ENCODE measurements at regions not wholly inside any gene's neighbourhood (a gene's known extent, or its start where the extent isn't known, plus 50 kb on each side); places are given as distances from the start of the nearest gene placed in this dataset.

DNA sequence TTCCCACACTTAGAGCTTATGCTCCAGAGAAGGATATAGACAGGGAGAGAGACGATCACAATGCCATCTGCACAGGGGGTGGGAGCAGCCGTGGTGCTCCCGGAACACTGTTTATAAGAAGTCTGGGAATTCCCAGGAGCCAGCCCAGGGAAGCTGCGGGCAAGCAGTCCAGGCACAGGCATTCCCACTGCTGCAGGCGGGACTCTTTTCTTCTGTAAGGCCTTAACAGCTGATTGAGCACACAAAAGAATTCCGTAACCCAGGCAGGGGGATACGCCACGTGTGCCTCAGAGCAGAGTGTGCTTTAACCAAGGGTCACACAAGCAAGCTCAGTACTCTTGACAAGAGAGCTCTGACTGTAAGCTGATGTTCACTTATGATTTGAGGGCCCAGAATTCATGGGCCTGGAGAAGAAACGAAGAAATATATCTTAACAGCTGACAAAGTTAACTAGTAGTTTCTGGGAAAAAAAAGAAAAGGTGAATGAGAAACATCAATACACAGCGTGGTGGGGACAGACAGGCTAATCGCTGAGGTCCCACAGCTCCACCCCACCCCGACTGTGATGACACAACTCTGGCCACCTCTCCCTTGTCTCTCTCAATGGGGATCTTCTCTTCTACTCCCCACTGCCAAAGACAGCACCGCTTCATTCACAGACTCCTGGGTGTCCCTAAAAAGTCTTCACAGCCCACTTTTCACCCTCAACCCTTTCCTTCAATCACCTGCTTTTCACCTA, 85.9 kb upstream of the SIMC1 start:
- Histone ChIP-seq H4K20me1 (ENCODE audit: insufficient read depth, low read length) (no peaks in the 10 kb centered on the region), H3K4me1 (ENCODE audit: low read length) (no peaks in the 10 kb centered on the region), H3K79me2 (ENCODE audit: low read length) (no peaks in the 10 kb centered on the region), H3K4me2 (ENCODE audit: low read length) (no peak overlapping the region), H3K36me3 (replicated peaks; ENCODE audit: low read depth, low read length) (no peaks in the 10 kb centered on the region), H3K9me3 (ENCODE audit: insufficient read depth, low read length) (no peaks in the 10 kb centered on the region), H2AFZ (ENCODE audit: low read depth, low read length) (no peak overlapping the region), H3K4me3 (ENCODE audit: low read length) (no peak overlapping the region), H3K27me3 (ENCODE audit: low read depth, low read length) (peaks cover 54% of the 10 kb centered on the region), H3K27ac (ENCODE audit: low read length) (no peak overlapping the region), H3K9ac (ENCODE audit: low read length) (no peak overlapping the region)
- TF ChIP-seq, protein P1, sequence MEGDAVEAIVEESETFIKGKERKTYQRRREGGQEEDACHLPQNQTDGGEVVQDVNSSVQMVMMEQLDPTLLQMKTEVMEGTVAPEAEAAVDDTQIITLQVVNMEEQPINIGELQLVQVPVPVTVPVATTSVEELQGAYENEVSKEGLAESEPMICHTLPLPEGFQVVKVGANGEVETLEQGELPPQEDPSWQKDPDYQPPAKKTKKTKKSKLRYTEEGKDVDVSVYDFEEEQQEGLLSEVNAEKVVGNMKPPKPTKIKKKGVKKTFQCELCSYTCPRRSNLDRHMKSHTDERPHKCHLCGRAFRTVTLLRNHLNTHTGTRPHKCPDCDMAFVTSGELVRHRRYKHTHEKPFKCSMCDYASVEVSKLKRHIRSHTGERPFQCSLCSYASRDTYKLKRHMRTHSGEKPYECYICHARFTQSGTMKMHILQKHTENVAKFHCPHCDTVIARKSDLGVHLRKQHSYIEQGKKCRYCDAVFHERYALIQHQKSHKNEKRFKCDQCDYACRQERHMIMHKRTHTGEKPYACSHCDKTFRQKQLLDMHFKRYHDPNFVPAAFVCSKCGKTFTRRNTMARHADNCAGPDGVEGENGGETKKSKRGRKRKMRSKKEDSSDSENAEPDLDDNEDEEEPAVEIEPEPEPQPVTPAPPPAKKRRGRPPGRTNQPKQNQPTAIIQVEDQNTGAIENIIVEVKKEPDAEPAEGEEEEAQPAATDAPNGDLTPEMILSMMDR (IDR thresholded peaks at IDR 0.05; ENCODE audit: low read depth, low read length) = no peak
- TF ChIP-seq EZH2phosphoT487 (IDR thresholded peaks at IDR 0.05; ENCODE audit: low read depth) = no peak

DNA sequence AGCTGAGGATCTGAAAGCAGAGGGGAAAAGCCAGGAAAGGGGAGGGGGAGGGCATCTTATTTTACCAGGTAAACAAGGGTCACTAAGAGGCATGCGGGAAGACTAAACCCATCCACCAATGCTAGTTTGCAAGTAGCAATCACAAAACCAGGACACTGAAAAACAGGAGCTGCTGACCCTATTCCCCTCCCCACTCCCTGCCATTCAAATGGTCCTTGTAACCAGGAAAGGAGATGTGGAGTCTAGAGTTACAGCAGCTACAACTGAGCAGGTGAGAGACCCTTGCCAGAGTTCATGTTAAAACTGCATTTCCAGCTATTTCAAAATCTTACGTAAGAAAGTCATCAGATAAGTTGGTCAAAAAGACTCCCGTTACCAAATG, 85.3 kb upstream of the SIMC1 start:
- Histone ChIP-seq H3K9me3 (ENCODE audit: insufficient read depth, low read length) (no peaks in the 10 kb centered on the region), H3K4me3 (ENCODE audit: low read length) (no peak overlapping the region), H3K36me3 (replicated peaks; ENCODE audit: low read depth, low read length) (no peaks in the 10 kb centered on the region), H3K9ac (ENCODE audit: low read length) (no peak overlapping the region), H3K27me3 (ENCODE audit: low read depth, low read length) (peaks cover 55% of the 10 kb centered on the region), H3K27ac (ENCODE audit: low read length) (no peak overlapping the region), H3K4me2 (ENCODE audit: low read length) (no peak overlapping the region), H3K79me2 (ENCODE audit: low read length) (no peaks in the 10 kb centered on the region), H3K4me1 (ENCODE audit: low read length) (no peaks in the 10 kb centered on the region), H4K20me1 (ENCODE audit: insufficient read depth, low read length) (no peaks in the 10 kb centered on the region), H2AFZ (ENCODE audit: low read depth, low read length) (no peak overlapping the region)
- TF ChIP-seq, protein P1 (IDR thresholded peaks at IDR 0.05; ENCODE audit: low read depth, low read length) = no peak
- no peak for TF ChIP-seq EZH2phosphoT487 (IDR thresholded peaks at IDR 0.05; ENCODE audit: low read depth)

DNA sequence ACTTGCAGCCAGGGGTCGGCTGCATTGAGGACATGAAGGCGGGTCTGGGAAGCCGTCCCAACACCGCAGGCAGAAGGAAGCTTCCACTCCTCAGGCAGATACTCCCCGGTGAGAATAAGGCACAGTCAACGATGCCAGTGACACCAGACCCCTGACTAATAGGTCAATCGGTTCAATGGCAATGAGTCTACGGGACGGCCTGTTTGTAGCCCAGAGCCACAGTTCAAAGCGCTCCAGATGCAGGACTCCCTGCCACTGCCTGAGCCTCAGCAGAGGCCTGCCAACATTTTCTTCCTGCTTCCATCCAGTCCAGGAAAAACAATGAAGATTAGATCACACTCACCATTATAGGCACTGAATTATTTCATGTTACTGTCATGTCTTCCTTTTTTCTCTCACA, 84.5 kb upstream of the SIMC1 start:
- H3K36me3 ChIP-seq (replicated peaks; ENCODE audit: low read depth, low read length) = no peaks in the 10 kb centered on the region
- no peak for TF ChIP-seq EZH2phosphoT487 (IDR thresholded peaks at IDR 0.05; ENCODE audit: low read depth)
- TF ChIP-seq, protein P1 (IDR thresholded peaks at IDR 0.05; ENCODE audit: low read depth, low read length) = no peak
- no peaks in the 10 kb centered on the region for H3K9me3 ChIP-seq (ENCODE audit: insufficient read depth, low read length)
- H2AFZ ChIP-seq (ENCODE audit: low read depth, low read length) = no peak overlapping the region
- H3K27me3 ChIP-seq (ENCODE audit: low read depth, low read length) = peaks cover 56% of the 10 kb centered on the region
- H4K20me1 ChIP-seq (ENCODE audit: insufficient read depth, low read length) = no peaks in the 10 kb centered on the region
- no peak overlapping the region for H3K4me3 ChIP-seq (ENCODE audit: low read length)
- H3K9ac ChIP-seq (ENCODE audit: low read length) = no peak overlapping the region
- no peaks in the 10 kb centered on the region for H3K4me1 ChIP-seq (ENCODE audit: low read length)
- H3K4me2 ChIP-seq (ENCODE audit: low read length) = no peak overlapping the region
- no peak overlapping the region for H3K27ac ChIP-seq (ENCODE audit: low read length)
- no peaks in the 10 kb centered on the region for H3K79me2 ChIP-seq (ENCODE audit: low read length)

DNA sequence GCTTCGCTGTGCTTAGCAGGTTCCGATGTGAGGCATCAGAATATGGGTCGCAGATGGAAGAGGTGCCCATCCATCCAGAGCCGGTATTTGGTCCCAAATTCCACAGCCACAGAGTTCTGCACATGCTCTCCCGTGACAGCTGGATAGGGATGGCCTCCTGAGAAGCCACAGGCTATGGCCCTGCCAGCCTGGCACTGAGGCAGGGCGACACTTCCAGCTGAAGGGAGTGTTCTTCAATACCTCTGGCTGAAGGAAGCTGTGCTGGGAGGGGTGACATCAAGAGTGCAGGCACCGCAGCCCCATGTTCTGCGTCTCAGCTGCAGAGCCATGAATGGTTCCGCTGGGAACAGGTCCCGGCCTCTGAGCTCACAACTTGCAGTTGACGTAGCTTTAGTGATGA, 83.4 kb upstream of the SIMC1 start:
- Histone ChIP-seq H3K9me3 (ENCODE audit: insufficient read depth, low read length) (no peaks in the 10 kb centered on the region), H3K79me2 (ENCODE audit: low read length) (no peaks in the 10 kb centered on the region), H3K27me3 (ENCODE audit: low read depth, low read length) (peaks cover 54% of the 10 kb centered on the region), H4K20me1 (ENCODE audit: insufficient read depth, low read length) (no peaks in the 10 kb centered on the region), H3K4me1 (ENCODE audit: low read length) (no peaks in the 10 kb centered on the region), H3K27ac (ENCODE audit: low read length) (no peak overlapping the region), H3K9ac (ENCODE audit: low read length) (no peak overlapping the region), H3K4me2 (ENCODE audit: low read length) (no peak overlapping the region), H2AFZ (ENCODE audit: low read depth, low read length) (no peak overlapping the region), H3K4me3 (ENCODE audit: low read length) (no peak overlapping the region), H3K36me3 (replicated peaks; ENCODE audit: low read depth, low read length) (no peaks in the 10 kb centered on the region)
- TF ChIP-seq, protein P1 (IDR thresholded peaks at IDR 0.05; ENCODE audit: low read depth, low read length) = no peak

Data from OCI-LY3 (cell line).